WTC11 (cell line): ENCODE measurements at regions not wholly inside any gene's neighbourhood (a gene's known extent, or its start where the extent isn't known, plus 50 kb on each side); places are given as distances from the start of the nearest gene placed in this dataset.

Experiments used
- NFYB ChIP-seq: sonication (generic); formaldehyde crosslinking; conservative IDR thresholded peaks from 2 replicates; pipeline ENCODE4 v1.8.0; 2022; ENCODE audit warnings: low read depth, missing genetic modification reagents
- TF ChIP-seq, protein P1 (sequence below): fragments of 200-600 bp; IDR thresholded peaks from 2 replicates; pipeline ENCODE4 v1.8.0; 2022; ENCODE audit warnings: antibody characterized with exemption

DNA sequence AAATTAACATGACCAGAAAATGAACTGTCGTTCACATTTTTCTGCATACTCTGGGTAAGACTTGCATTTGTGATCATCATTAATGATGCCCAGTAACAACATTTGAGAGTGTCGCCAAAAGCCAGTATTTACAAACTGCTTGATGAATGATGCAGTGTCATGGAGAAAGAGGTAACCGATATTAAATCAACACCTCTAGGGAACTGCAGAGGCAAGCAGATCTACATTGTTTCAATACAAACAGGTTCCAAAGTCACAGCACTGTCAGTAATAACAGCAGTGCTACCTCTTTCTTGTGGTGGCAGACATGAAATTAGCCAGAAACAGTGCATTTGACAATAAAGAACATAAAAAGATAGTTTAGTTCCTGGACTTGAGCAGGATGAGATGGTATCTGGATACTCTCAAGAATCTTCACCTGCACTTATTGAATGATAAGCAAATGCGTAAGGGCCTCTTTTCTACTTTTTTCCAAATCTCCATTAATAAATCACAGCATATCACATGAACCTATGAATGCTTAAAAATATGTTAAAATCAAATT is 456.6 kb downstream of the ARHGEF28 start:
- TF ChIP-seq, protein P1, sequence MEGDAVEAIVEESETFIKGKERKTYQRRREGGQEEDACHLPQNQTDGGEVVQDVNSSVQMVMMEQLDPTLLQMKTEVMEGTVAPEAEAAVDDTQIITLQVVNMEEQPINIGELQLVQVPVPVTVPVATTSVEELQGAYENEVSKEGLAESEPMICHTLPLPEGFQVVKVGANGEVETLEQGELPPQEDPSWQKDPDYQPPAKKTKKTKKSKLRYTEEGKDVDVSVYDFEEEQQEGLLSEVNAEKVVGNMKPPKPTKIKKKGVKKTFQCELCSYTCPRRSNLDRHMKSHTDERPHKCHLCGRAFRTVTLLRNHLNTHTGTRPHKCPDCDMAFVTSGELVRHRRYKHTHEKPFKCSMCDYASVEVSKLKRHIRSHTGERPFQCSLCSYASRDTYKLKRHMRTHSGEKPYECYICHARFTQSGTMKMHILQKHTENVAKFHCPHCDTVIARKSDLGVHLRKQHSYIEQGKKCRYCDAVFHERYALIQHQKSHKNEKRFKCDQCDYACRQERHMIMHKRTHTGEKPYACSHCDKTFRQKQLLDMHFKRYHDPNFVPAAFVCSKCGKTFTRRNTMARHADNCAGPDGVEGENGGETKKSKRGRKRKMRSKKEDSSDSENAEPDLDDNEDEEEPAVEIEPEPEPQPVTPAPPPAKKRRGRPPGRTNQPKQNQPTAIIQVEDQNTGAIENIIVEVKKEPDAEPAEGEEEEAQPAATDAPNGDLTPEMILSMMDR: no peak
- TF ChIP-seq NFYB: no peak
